Nucleus accumbens (tissue), 56 donors: ENCODE measurements at regions not wholly inside any gene's neighbourhood (a gene's known extent, or its start where the extent isn't known, plus 50 kb on each side); places are given as distances from the start of the nearest gene placed in this dataset.
A peak's percentile ranks its signal among the peaks of the same experiment; 100 is the strongest.

Experiments used
- DNase-seq, 56 donors: peaks; one replicate each; lab custom pipeline; 2025; lab: John Stamatoyannopoulos, UW

GRCh38 chr10:61319386-61320256 is 133.6 kb downstream of the TMEM26 start:
- DNase-seq = no peak

DNA sequence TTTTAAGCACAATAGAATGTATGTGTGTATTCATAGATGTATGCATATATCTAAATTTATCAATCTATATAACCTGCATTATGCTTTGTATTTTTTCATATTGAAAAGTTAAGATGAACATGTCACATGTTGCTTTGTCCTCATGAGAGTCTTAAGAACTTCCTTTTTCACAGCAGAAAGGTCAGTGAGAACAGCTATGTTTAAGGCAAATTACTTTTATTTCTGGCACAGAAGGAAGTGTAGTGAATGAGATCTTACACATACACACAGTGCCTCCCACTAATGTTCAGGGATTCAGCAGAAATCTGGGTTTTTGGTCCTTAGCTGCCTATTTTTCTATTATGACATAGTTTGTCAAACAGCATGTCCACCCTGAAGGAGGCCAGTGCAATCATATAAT is 134.8 kb downstream of the TMEM26 start:
- DNase-seq = no peak

GRCh38 chr10:61317706-61318105 is 135.5 kb downstream of the TMEM26 start:
- no peak for DNase-seq

DNA sequence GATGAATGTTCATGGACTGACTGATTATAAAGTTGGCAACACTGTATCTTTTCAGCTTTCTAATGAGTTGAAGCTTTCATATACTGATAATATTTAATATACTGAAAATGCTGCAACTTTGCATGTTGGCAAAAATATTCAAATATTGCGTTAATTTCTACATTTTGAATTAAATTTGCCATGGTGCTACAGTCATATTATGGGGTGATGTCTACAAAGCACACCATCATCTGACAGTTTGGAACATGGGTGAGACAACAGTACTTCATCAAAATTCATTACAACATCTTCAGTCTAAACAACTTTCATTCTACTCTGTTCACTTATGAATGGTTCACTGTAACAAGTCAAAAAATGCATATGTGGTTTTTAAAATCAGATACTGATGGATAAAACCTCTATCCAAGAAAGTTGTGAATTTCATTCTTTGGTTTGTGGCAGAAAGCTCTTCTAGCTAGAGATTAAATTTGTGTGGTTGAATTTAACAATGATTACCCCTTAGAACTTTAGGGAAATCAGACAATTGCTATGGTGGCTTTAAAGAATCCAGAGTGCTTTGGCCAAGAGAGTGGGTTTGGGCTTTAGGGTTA is 136.4 kb downstream of the TMEM26 start:
- no peak for DNase-seq

GRCh38 chr10:61314273-61314672 is 138.9 kb downstream of the TMEM26 start:
- no peak for DNase-seq

- no peak for DNase-seq
Observed at GRCh38 chr10:61313460-61313859, 139.7 kb downstream of the TMEM26 start.

GRCh38 chr10:61304746-61305145 is 148.4 kb downstream of the TMEM26 start:
- DNase-seq = no peak

DNA sequence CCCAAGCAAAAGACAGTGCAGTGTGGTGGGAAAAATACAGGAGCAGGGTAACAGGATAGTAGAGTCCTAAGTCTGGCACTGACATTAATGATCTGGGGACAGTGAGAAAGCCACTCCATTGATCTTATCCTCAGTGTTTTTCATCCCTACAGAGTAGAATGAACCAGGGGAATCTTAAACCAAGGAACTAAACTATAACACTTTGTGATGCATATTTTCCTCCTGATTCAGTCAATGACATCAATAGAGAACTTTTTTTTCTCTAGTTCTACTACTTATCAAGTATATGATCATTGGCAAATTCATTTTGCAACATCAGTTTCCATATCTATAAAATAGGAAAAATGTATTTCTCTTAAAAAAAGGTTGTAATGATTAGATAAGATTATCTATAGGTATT is 151.1 kb downstream of the TMEM26 start:
- no peak for DNase-seq

GRCh38 chr10:61301575-61301974 is 151.6 kb downstream of the TMEM26 start:
- no peak for DNase-seq

GRCh38 chr10:61299841-61300240 is 153.3 kb downstream of the TMEM26 start:
- no peak for DNase-seq

GRCh38 chr10:61299156-61299555 is 154.0 kb downstream of the TMEM26 start:
- DNase-seq = no peak

DNA sequence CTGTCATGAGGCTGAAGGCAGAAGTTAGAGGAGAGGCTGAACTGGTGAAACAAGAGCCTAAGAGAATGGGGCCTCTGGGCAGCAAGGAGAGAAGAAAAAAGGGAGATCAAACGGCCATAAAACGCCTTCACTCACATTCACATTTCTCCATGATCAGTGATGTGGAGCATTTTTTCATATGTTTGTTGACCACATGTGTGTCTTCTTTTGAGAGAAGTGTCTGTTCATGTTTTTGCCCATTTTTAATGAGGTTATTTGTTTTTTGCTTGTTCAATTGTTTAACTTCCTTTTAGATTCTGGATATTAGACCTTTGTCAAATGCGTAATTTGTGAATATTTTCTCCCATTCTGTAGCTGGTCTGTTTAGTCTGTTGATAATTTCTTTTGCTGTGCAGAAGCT is 155.0 kb downstream of the TMEM26 start:
- no peak for DNase-seq

- no peak for DNase-seq
Observed at GRCh38 chr10:61296161-61296560, 157.0 kb downstream of the TMEM26 start.

DNA sequence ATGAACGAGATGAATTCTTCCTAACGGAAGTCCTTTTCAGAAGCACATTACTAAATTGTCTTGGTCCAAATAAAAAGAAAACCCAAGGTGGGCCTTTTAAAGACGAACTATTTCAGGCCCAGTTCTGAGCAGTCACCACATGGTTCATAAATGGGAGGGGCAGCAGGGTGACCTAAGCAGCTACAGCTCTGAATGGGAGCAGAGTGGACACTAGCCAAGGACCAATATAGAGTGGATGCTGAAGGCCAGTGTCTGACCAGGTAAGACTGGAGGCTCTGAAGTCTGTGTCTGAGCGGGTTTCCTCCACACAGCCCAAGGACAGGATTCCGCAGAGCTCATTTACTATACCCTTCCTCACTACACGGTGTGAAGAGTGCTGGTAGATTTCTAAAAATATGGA is 159.1 kb downstream of the TMEM26 start:
- DNase-seq = no peak

DNA sequence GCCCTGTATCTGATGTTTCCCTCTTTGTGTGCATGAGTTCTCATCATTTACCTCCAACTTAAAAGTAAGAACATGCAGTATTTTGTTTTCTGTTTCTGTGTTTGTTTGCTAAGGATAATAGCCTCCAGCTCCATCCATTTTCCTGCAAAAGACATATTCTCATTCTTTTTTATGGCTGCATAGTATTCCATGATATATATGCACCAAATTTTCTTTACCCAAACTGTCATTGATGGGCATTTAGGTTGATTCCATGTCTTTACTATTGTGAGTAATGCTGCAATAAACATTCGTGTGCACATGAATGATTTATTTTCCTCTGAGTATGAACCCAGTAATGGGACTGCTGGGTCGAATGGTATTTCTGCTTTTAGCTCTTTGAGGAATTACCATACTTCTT is 163.4 kb downstream of the TMEM26 start:
- no peak for DNase-seq

DNA sequence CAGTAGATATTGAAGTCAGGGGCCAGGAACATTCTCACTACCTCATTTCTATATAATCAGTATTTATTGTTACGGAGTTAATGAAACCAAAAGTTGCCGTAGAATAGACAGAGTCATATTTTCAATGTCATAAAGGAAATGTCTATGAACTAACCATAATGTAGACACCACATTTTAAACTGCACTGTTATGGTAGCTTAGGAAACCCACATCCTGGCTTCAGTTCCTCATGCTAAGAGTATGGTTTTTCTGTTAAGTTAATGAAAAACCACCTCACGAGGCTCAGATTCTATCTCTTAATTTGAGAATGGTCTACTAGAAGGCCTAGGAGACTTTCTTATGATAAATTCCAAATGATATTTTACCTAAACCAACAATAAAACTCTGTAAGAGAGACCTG is 166.5 kb downstream of the TMEM26 start:
- no peak for DNase-seq

- DNase-seq = peak in 1 of 56 donors; percentile 29
Observed at GRCh38 chr10:61285749-61286148, 167.4 kb downstream of the TMEM26 start.

DNA sequence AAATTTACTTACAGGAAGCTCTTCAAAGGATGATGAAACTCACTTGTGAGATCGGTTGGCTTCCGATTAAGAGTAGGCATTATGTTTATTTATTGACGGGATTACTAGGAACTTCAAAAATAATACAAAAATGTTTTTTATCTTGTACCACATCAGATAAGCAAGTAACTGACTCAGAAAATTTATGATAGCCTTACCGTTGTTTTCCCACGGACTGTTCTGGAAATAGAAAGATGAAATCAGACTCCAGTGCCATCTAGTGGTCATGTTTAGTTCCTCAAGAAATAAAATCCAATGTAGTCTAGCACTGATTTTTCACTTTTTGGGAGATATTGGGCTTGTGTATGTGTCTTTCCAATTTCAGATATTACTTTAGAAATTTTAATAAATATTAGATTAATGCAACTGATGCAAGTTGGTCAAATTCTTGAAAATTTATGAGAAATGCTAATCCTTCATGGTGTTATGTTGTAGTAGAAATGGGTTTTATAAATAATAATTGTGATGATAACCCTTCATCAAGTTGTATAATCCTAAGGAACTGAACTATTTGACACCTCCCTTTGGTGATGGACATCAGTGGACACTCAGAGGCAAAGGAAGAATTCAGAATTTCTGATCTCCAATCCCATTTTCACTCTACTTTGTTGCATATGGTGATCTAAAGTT is 168.8 kb downstream of the TMEM26 start:
- DNase-seq = peak in 1 of 56 donors; percentile 5

- no peak for DNase-seq
Observed at GRCh38 chr10:61283481-61284221, 169.5 kb downstream of the TMEM26 start.

GRCh38 chr10:61283066-61283465 is 170.1 kb downstream of the TMEM26 start:
- no peak for DNase-seq

DNA sequence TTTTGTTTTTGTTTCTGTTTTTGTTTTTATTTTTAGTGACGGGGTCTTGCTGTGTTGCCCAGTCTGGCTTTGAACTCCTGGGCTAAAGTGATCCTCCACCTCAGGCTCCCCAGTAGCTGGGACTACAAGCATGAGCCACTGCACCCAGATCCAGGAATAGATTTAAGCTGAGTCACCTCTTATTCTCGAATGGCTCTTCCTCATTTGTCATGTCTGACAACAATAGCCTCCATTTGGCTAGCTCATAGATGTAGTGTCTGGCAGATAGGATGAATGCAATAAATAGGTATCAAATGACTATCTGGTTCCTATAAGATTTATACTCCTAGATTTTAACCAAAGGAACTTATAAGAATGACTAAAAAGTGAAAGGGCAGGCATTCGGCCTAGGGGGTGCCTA is 172.9 kb downstream of the TMEM26 start:
- DNase-seq = no peak
